AG20443 (cell line): ENCODE measurements at regions not wholly inside any gene's neighbourhood (a gene's known extent, or its start where the extent isn't known, plus 50 kb on each side); places are given as distances from the start of the nearest gene placed in this dataset.

Experiments
- DNase-seq: peaks from one replicate; pipeline ENCODE4 v3.0.0; 2012; ENCODE audit warnings: low spot score, mixed read lengths

GRCh38 chr9:80842389-80842788 is 847.0 kb downstream of the TLE1 start:
- DNase-seq, result no peak

- DNase-seq, result no peak
These were observed 847.5 kb downstream of the TLE1 start for GRCh38 chr9:80841888-80842287.

GRCh38 chr9:80839821-80840675 is 849.3 kb downstream of the TLE1 start:
- no peak for DNase-seq

- no peak for DNase-seq
These were observed 853.3 kb downstream of the TLE1 start for GRCh38 chr9:80836013-80836412.

GRCh38 chr9:80831751-80832150 is 857.6 kb downstream of the TLE1 start:
- DNase-seq, result no peak

- no peak for DNase-seq
These were observed 877.7 kb downstream of the TLE1 start for GRCh38 chr9:80811656-80812055.

GRCh38 chr9:80811003-80811402 is 878.3 kb downstream of the TLE1 start:
- DNase-seq, result no peak

GRCh38 chr9:80806671-80807070 is 882.7 kb downstream of the TLE1 start:
- no peak for DNase-seq

- DNase-seq, result no peak
These were observed 884.5 kb downstream of the TLE1 start for GRCh38 chr9:80804873-80805272.

- DNase-seq, result no peak
These were observed 891.3 kb downstream of the TLE1 start for GRCh38 chr9:80797831-80798688.

GRCh38 chr9:80797101-80797829 is 892.1 kb downstream of the TLE1 start:
- DNase-seq, result no peak

- no peak for DNase-seq
These were observed 892.7 kb downstream of the TLE1 start for GRCh38 chr9:80796632-80797031.

GRCh38 chr9:80794197-80794596 is 895.1 kb downstream of the TLE1 start:
- no peak for DNase-seq

- DNase-seq, result no peak
These were observed 895.6 kb downstream of the TLE1 start for GRCh38 chr9:80793706-80794105.

GRCh38 chr9:80792726-80793125 is 896.6 kb downstream of the TLE1 start:
- no peak for DNase-seq

GRCh38 chr9:80791836-80792235 is 897.5 kb downstream of the TLE1 start:
- no peak for DNase-seq

GRCh38 chr9:80790764-80791163 is 898.6 kb downstream of the TLE1 start:
- no peak for DNase-seq

GRCh38 chr9:80789831-80790230 is 899.5 kb downstream of the TLE1 start:
- no peak for DNase-seq

GRCh38 chr9:80787636-80788035 is 901.7 kb downstream of the TLE1 start:
- no peak for DNase-seq

GRCh38 chr9:80784647-80785046 is 904.7 kb downstream of the TLE1 start:
- no peak for DNase-seq

- no peak for DNase-seq
These were observed 913.4 kb downstream of the TLE1 start for GRCh38 chr9:80775971-80776370.

- no peak for DNase-seq
These were observed 913.8 kb downstream of the TLE1 start for GRCh38 chr9:80775530-80775929.
